Middle frontal gyrus (tissue), 1 donor: ENCODE measurements at regions not wholly inside any gene's neighbourhood (a gene's known extent, or its start where the extent isn't known, plus 50 kb on each side); places are given as distances from the start of the nearest gene placed in this dataset.

Experiments
- DNase-seq: peaks from one replicate; pipeline ENCODE4 v3.0.0-alpha.2; 2015; ENCODE audit warnings: low spot score; ENCODE audit errors: extremely low spot score

- DNase-seq, result no peak
These were observed 124.8 kb upstream of the RBBP6 start for GRCh38 chr16:24414534-24414933.

GRCh38 chr16:24418733-24419132, 120.6 kb upstream of the RBBP6 start:
- no peak for DNase-seq

GRCh38 chr16:24423312-24423711, 116.1 kb upstream of the RBBP6 start:
- no peak for DNase-seq

GRCh38 chr16:24424364-24424763, 115.0 kb upstream of the RBBP6 start:
- no peak for DNase-seq

GRCh38 chr16:24427840-24428239, 111.5 kb upstream of the RBBP6 start:
- DNase-seq, result no peak

- no peak for DNase-seq
These were observed 110.6 kb upstream of the RBBP6 start for GRCh38 chr16:24428756-24429155.

GRCh38 chr16:24430954-24431760, 108.2 kb upstream of the RBBP6 start:
- no peak for DNase-seq

- DNase-seq, result no peak
These were observed 105.7 kb upstream of the RBBP6 start for GRCh38 chr16:24433706-24434105.

- DNase-seq, result no peak
These were observed 99.1 kb upstream of the RBBP6 start for GRCh38 chr16:24440306-24440705.

GRCh38 chr16:24442631-24443030, 96.7 kb upstream of the RBBP6 start:
- no peak for DNase-seq

GRCh38 chr16:24445216-24445615, 94.2 kb upstream of the RBBP6 start:
- DNase-seq, result no peak

GRCh38 chr16:24446189-24446588, 93.2 kb upstream of the RBBP6 start:
- no peak for DNase-seq

- no peak for DNase-seq
These were observed 86.6 kb upstream of the RBBP6 start for GRCh38 chr16:24452724-24453123.

GRCh38 chr16:24463196-24463945, 76.0 kb upstream of the RBBP6 start:
- no peak for DNase-seq

GRCh38 chr16:24471561-24472350, 67.6 kb upstream of the RBBP6 start:
- DNase-seq, result peak; percentile 43

GRCh38 chr16:24477492-24477891, 61.9 kb upstream of the RBBP6 start:
- no peak for DNase-seq

GRCh38 chr16:24478401-24478800, 61.0 kb upstream of the RBBP6 start:
- no peak for DNase-seq

GRCh38 chr16:24482681-24483202, 56.6 kb upstream of the RBBP6 start:
- DNase-seq, result no peak

- DNase-seq, result no peak
These were observed 51.3 kb upstream of the RBBP6 start for GRCh38 chr16:24488045-24488444.
